GM12892 (cell line): ENCODE measurements at regions not wholly inside any gene's neighbourhood (a gene's known extent, or its start where the extent isn't known, plus 50 kb on each side); places are given as distances from the start of the nearest gene placed in this dataset.

Experiments used
- POLR2A ChIP-seq: IDR thresholded peaks from 2 replicates; pipeline ENCODE4 v1.6.1; 2011; ENCODE audit warnings: low read depth, low read length, control low read depth
- TAF1 ChIP-seq: IDR thresholded peaks from 2 replicates; pipeline ENCODE4 v1.6.1; 2011; ENCODE audit warnings: low read depth, mild to moderate bottlenecking, control low read depth, low read length, borderline replicate concordance

GRCh38 chr11:104691129-104691528 lies 207.1 kb downstream of the CASP12 start:
- no peak for TF ChIP-seq POLR2A
- no peak for TF ChIP-seq TAF1
